SK-N-SH (cell line): ENCODE measurements at regions not wholly inside any gene's neighbourhood (a gene's known extent, or its start where the extent isn't known, plus 50 kb on each side); places are given as distances from the start of the nearest gene placed in this dataset.

Experiments
- CTCF ChIA-PET: fragments of 300-600, 350-600 bp; formaldehyde crosslinking; extraction: SDS; loops from one replicate; lab custom pipeline; 2021; lab: Yijun Ruan, JAX
- POLR2A ChIA-PET: fragments of 350-600 bp; sonication (Branson Sonifier 250); formaldehyde crosslinking; extraction: SDS; loops from one replicate; lab custom pipeline; 2020; ENCODE audit warnings: antibody characterized with exemption, inconsistent platforms; lab: Yijun Ruan, JAX
- DNase-seq: peaks from one replicate; pipeline ENCODE4 v3.0.0; 2012
- H2AFZ ChIP-seq: fragments of 200-600 bp; sonication (generic); 2 replicates; pipeline ENCODE4 v1.8.1; 2016; ENCODE audit warnings: antibody characterized with exemption, mild to moderate bottlenecking, low read depth
- H3F3A ChIP-seq: fragments of 200-600 bp; sonication (generic); replicated peaks from 2 replicates; pipeline ENCODE3; 2016; ENCODE audit warnings: antibody characterized with exemption, mild to moderate bottlenecking; ENCODE audit not compliant: insufficient read depth
- H3K27ac ChIP-seq, 2 experiments: fragments of 200-500 bp in 1 of 2; fragments of 200-600 bp in 1 of 2; sonication (Bioruptor generic) in 1 of 2; sonication (generic), shearing (Covaris generic) in 1 of 2; 2 replicates each; pipeline versions ENCODE4 v1.5.1 to v1.6.1; 2014 to 2016; ENCODE audit warnings: low read depth in 2 of 2, inconsistent platforms in 1 of 2, low read length in 1 of 2, mild to moderate bottlenecking in 1 of 2, mixed read lengths in 1 of 2
- H3K27me3 ChIP-seq: fragments of 200-600 bp; sonication (generic), shearing (Covaris generic); 2 replicates; pipeline ENCODE4 v1.6.1; 2016; ENCODE audit warnings: mixed run types; ENCODE audit not compliant: insufficient read depth
- H3K36me3 ChIP-seq, 2 experiments: fragments of 200-500 bp in 1 of 2; fragments of 200-600 bp in 1 of 2; sonication (Bioruptor generic) in 1 of 2; sonication (generic) in 1 of 2; replicated peaks in 1 of 2; 2 replicates each; pipeline versions ENCODE3 to v1.5.1; 2014 to 2016; ENCODE audit warnings: low read length in 1 of 2, mild to moderate bottlenecking in 1 of 2; ENCODE audit not compliant: insufficient read depth in 2 of 2, control insufficient read depth in 1 of 2
- H3K4me1 ChIP-seq, 2 experiments: fragments of 200-500 bp in 1 of 2; fragments of 200-600 bp in 1 of 2; sonication (Bioruptor generic) in 1 of 2; sonication (generic), shearing (Covaris generic) in 1 of 2; 2 replicates each; pipeline versions ENCODE4 v1.5.1 to v1.6.1; 2014 to 2016; ENCODE audit warnings: low read depth in 1 of 2, low read length in 1 of 2, mixed run types in 1 of 2; ENCODE audit not compliant: insufficient read depth in 2 of 2, control insufficient read depth in 1 of 2
- H3K4me2 ChIP-seq: fragments of 200-600 bp; sonication (generic), shearing (Covaris generic); 2 replicates; pipeline ENCODE4 v1.6.1; 2017; ENCODE audit warnings: mixed run types
- H3K4me3 ChIP-seq, 2 experiments: fragments of 200-500 bp in 1 of 2; fragments of 200-600 bp in 1 of 2; sonication (Bioruptor generic) in 1 of 2; sonication (generic), shearing (Covaris generic) in 1 of 2; 2 replicates each; pipeline versions ENCODE4 v1.5.1 to v1.8.1; 2014 to 2016; ENCODE audit warnings: low read depth in 2 of 2, inconsistent platforms in 1 of 2, low read length in 1 of 2, mild to moderate bottlenecking in 1 of 2, mixed read lengths in 1 of 2, moderate library complexity in 1 of 2
- H3K79me2 ChIP-seq: fragments of 200-600 bp; sonication (generic); 2 replicates; pipeline ENCODE4 v1.8.1; 2017; ENCODE audit warnings: mild to moderate bottlenecking; ENCODE audit not compliant: insufficient read depth
- H3K9ac ChIP-seq: fragments of 200-600 bp; sonication (generic); 2 replicates; pipeline ENCODE4 v1.6.1; 2017; ENCODE audit warnings: mixed run types
- H3K9me2 ChIP-seq: fragments of 200-600 bp; sonication (generic); 2 replicates; pipeline ENCODE4 v1.6.1; 2017; ENCODE audit warnings: mixed run types
- H3K9me3 ChIP-seq: fragments of 200-600 bp; sonication (generic); 2 replicates; pipeline ENCODE4 v1.6.1; 2017; ENCODE audit warnings: mixed run types, mild to moderate bottlenecking, moderate library complexity
- H4K20me1 ChIP-seq: fragments of 200-600 bp; sonication (generic); 2 replicates; pipeline ENCODE4 v1.6.1; 2017; ENCODE audit warnings: mild to moderate bottlenecking, mixed run types; ENCODE audit not compliant: insufficient read depth
- FOSL2 ChIP-seq: IDR thresholded peaks from 2 replicates; pipeline ENCODE4 v1.4.0; 2012; ENCODE audit warnings: low read depth, mild to moderate bottlenecking, moderate library complexity, borderline replicate concordance
- FOXJ3 ChIP-seq: sonication (generic); formaldehyde crosslinking; IDR thresholded peaks from 2 replicates; pipeline ENCODE4 v1.5.1; 2020; ENCODE audit warnings: mild to moderate bottlenecking, missing genetic modification reagents
- IRF3 ChIP-seq: fragments of 150-350 bp; IDR thresholded peaks from 2 replicates; pipeline ENCODE4 v1.6.1; 2016; ENCODE audit warnings: mild to moderate bottlenecking, low read depth, low read length
- JUND ChIP-seq: IDR thresholded peaks from 2 replicates; pipeline ENCODE4 v1.4.0; 2012
- MAX ChIP-seq: IDR thresholded peaks from 2 replicates; pipeline ENCODE4 v1.4.0; 2012; ENCODE audit warnings: low read depth
- MEF2A ChIP-seq: IDR thresholded peaks from 2 replicates; pipeline ENCODE4 v1.4.0; 2012; ENCODE audit warnings: low read depth, borderline replicate concordance
- NFIC ChIP-seq: IDR thresholded peaks from 2 replicates; pipeline ENCODE4 v1.4.0; 2012; ENCODE audit warnings: borderline replicate concordance
- NRF1 ChIP-seq: IDR thresholded peaks from 2 replicates; pipeline ENCODE4 v1.6.1; 2012; ENCODE audit warnings: low read depth, mild to moderate bottlenecking, low read length
- POLR2AphosphoS5 ChIP-seq: IDR thresholded peaks from 2 replicates; pipeline ENCODE4 v1.6.1; 2012; ENCODE audit warnings: low read depth, low read length
- RCOR1 ChIP-seq: fragments of 150-350 bp; IDR thresholded peaks from 2 replicates; pipeline ENCODE4 v1.6.1; 2017; ENCODE audit warnings: antibody characterized with exemption, low read length
- RFX5 ChIP-seq: IDR thresholded peaks from 2 replicates; pipeline ENCODE4 v1.6.1; 2012; ENCODE audit warnings: mild to moderate bottlenecking, improper control_type of control experiment, low read length
- TAF1 ChIP-seq: IDR thresholded peaks from 2 replicates; pipeline ENCODE4 v1.6.1; 2012; ENCODE audit warnings: low read depth, mild to moderate bottlenecking, low read length, moderate library complexity, borderline replicate concordance
- YY1 ChIP-seq: IDR thresholded peaks from 2 replicates; pipeline ENCODE4 v1.4.0; 2012; ENCODE audit warnings: low read depth, mild to moderate bottlenecking
- WGBS: methylation state at CpG from one replicate; pipeline ENCODE4 v1.1.6; 2017; ENCODE audit warnings: low lambda C conversion rate; 5-methylcytosine and 5-hydroxymethylcytosine counted together

GRCh38 chr7:79909176-79909575 is 225.5 kb upstream of the GNAI1 start:
- Histone ChIP-seq H3F3A (no peaks in the 10 kb centered on the region), H3K4me1 (no peaks in the 10 kb centered on the region), H3K9me2 (no peaks in the 10 kb centered on the region), H4K20me1 (no peaks in the 10 kb centered on the region), H3K9ac (no peak overlapping the region), H3K79me2 (no peaks in the 10 kb centered on the region), H3K4me3 (no peak overlapping the region), H3K27me3 (no peaks in the 10 kb centered on the region), H3K27ac (no peak overlapping the region), H2AFZ (no peak overlapping the region), H3K36me3 (no peaks in the 10 kb centered on the region), H3K4me2 (no peak overlapping the region), H3K9me3 (no peaks in the 10 kb centered on the region)
- 78% methylated on average over 6 of the region's 6 CpGs for whole genome bisulfite sequencing
- POLR2A ChIA-PET = no interaction called here
- CTCF ChIA-PET = interaction anchor here (1.3 to 1.7 kb wide), 2 partner anchors 13 to 611 kb away, joined by 3 read pairs; no protein-coding TSS in a partner anchor
- TF ChIP-seq FOXJ3 (no peak), NRF1 (no peak), RFX5 (no peak), MEF2A (no peak), JUND (no peak), YY1 (no peak)
- no peak for DNase-seq

- H2AFZ ChIP-seq = peak overlapping the region; percentile 2; the same call in 1 of the 2 replicates
- no peak for TF ChIP-seq NFIC
- TF ChIP-seq RCOR1 = no peak
- TF ChIP-seq MAX = no peak
- TF ChIP-seq TAF1 = no peak
- TF ChIP-seq POLR2AphosphoS5 = no peak
- TF ChIP-seq, all 33 proteins: peak for 0
- H3K9me2 ChIP-seq = no peaks in the 10 kb centered on the region
- no peaks in the 10 kb centered on the region; a peak in 1 of 4 replicates for H3K4me1 ChIP-seq
- peaks cover 10% of the 10 kb centered on the region for H3K9me3 ChIP-seq
- H3K4me2 ChIP-seq = no peak overlapping the region
- no peaks in the 10 kb centered on the region for H3F3A ChIP-seq
- H3K9ac ChIP-seq = no peak overlapping the region
- no peak overlapping the region for H3K27ac ChIP-seq
- no peaks in the 10 kb centered on the region for H3K27me3 ChIP-seq
- no peaks in the 10 kb centered on the region for H3K36me3 ChIP-seq
- H4K20me1 ChIP-seq = no peaks in the 10 kb centered on the region
- no peaks in the 10 kb centered on the region for H3K79me2 ChIP-seq
- H3K4me3 ChIP-seq = no peak overlapping the region
- CTCF ChIA-PET = no interaction called here
- POLR2A ChIA-PET = no interaction called here
- DNase-seq = no peak
These were observed 237.5 kb upstream of the GNAI1 start for GRCh38 chr7:79897166-79897565.

GRCh38 chr7:79893991-79894390 is 240.6 kb upstream of the GNAI1 start:
- peak overlapping the region; percentile 39; the same call in 1 of the 2 replicates for H2AFZ ChIP-seq
- no peaks in the 10 kb centered on the region for H3K27me3 ChIP-seq
- H3K27ac ChIP-seq = no peak overlapping the region
- H3K4me2 ChIP-seq = no peak overlapping the region
- no peaks in the 10 kb centered on the region for H3K9me3 ChIP-seq
- H3K4me3 ChIP-seq = no peak overlapping the region
- WGBS = 83% methylated on average over 1 of the region's 1 CpG
- no peaks in the 10 kb centered on the region for H3K36me3 ChIP-seq
- POLR2A ChIA-PET = no interaction called here
- no peaks in the 10 kb centered on the region for H3F3A ChIP-seq
- H3K4me1 ChIP-seq = no peaks in the 10 kb centered on the region; a peak in 1 of 4 replicates
- no peaks in the 10 kb centered on the region for H3K79me2 ChIP-seq
- CTCF ChIA-PET = interaction anchor here (0.7 kb wide), 1 partner anchor 17 kb away, joined by 3 read pairs; no protein-coding TSS in a partner anchor
- no peak overlapping the region for H3K9ac ChIP-seq
- TF ChIP-seq JUND (no peak), FOSL2 (peak; percentile 20; the same call in 1 of the 2 replicates), IRF3 (no peak)
- H4K20me1 ChIP-seq = no peaks in the 10 kb centered on the region
- no peak for DNase-seq
- no peaks in the 10 kb centered on the region for H3K9me2 ChIP-seq
